GM12878 (cell line): ENCODE measurements at regions not wholly inside any gene's neighbourhood (a gene's known extent, or its start where the extent isn't known, plus 50 kb on each side); places are given as distances from the start of the nearest gene placed in this dataset.

Experiments used
- ATAC-seq: fragments of 200-7000 bp; cut with Tn5 transposase; 3 replicates; pipeline ENCODE4 v1.9.1; 2020; ENCODE audit warnings: mild to moderate bottlenecking, moderate library complexity
- BruUV-seq: library from RNA; stranded (reverse); fragments of 400-500 nt; replicated peaks from 2 replicates; lab custom pipeline; 2021; lab: Mats Ljungman, UMichigan
- CTCF ChIA-PET: fragments of 300-600 bp; sonication (Branson Sonifier 250); formaldehyde crosslinking; extraction: SDS; loops from one replicate; lab custom pipeline; 2021; ENCODE audit warnings: inconsistent platforms; lab: Yijun Ruan, JAX
- POLR2A ChIA-PET: fragments of 350-600 bp; formaldehyde crosslinking; extraction: SDS; loops from one replicate; lab custom pipeline; 2021; ENCODE audit warnings: inconsistent platforms; lab: Charles Lee
- RAD21 ChIA-PET: fragments of 300-600 bp; sonication (Branson Sonifier 250); formaldehyde crosslinking; loops from one replicate; lab custom pipeline; 2023; ENCODE audit warnings: antibody characterized with exemption; ENCODE audit not compliant: unreplicated experiment; lab: Charles Lee
- SMC1A ChIA-PET: fragments of 300-600 bp; sonication (Branson Sonifier 250); formaldehyde crosslinking; loops from one replicate; lab custom pipeline; 2023; ENCODE audit not compliant: unreplicated experiment, uncharacterized antibody; lab: Charles Lee
- DNase-seq: peaks from one replicate; pipeline ENCODE4 v3.0.0-alpha.2; 2011; ENCODE audit warnings: low read depth, low spot score
- FAIRE-seq: peaks from 3 replicates; lab custom pipeline; 2011; peaks lifted over from hg19 to GRCh38; lab: Jason Lieb, UNC
- H2AFZ ChIP-seq: 2 replicates; pipeline ENCODE4 v1.6.0; 2011; ENCODE audit warnings: low read depth, low read length, control low read depth; ENCODE audit not compliant: control insufficient read depth
- H3K27ac ChIP-seq: 2 replicates; pipeline ENCODE4 v1.5.1; 2011; ENCODE audit warnings: control low read depth; ENCODE audit not compliant: control insufficient read depth, insufficient read depth
- H3K27me3 ChIP-seq, 2 experiments: replicated peaks in 1 of 2; 2 replicates each; pipeline versions ENCODE4 v1.6.0 to v1.6.1; 2011; ENCODE audit warnings: low read length in 1 of 2; ENCODE audit not compliant: control insufficient read depth in 2 of 2, insufficient read depth in 2 of 2
- H3K36me3 ChIP-seq, 2 experiments: 2 replicates each; pipeline ENCODE4 v1.5.1; 2011; ENCODE audit warnings: low read length in 1 of 2; ENCODE audit not compliant: control insufficient read depth in 2 of 2, insufficient read depth in 2 of 2
- H3K4me1 ChIP-seq: 2 replicates; pipeline ENCODE4 v1.6.1; 2011; ENCODE audit warnings: mild to moderate bottlenecking, low read length, moderate library complexity, mixed read lengths; ENCODE audit not compliant: control insufficient read depth, insufficient read depth
- H3K4me2 ChIP-seq: 2 replicates; pipeline ENCODE4 v1.6.0; 2011; ENCODE audit warnings: control low read depth; ENCODE audit not compliant: control insufficient read depth, insufficient read depth
- H3K4me3 ChIP-seq: fragments of 200-600 bp; sonication (generic); 2 replicates; pipeline ENCODE4 v1.5.1; 2016
- H3K79me2 ChIP-seq: 2 replicates; pipeline ENCODE4 v1.6.0; 2011; ENCODE audit warnings: low read length; ENCODE audit not compliant: control insufficient read depth, insufficient read depth
- H3K9ac ChIP-seq: 2 replicates; pipeline ENCODE4 v1.8.0; 2011; ENCODE audit warnings: low read length, control low read depth, mixed read lengths; ENCODE audit not compliant: control insufficient read depth, insufficient read depth
- H3K9me3 ChIP-seq: replicated peaks from 3 replicates; pipeline ENCODE4 v1.5.1; 2011; ENCODE audit warnings: mild to moderate bottlenecking, low read length; ENCODE audit not compliant: control insufficient read depth, insufficient read depth
- H4K20me1 ChIP-seq: 2 replicates; pipeline ENCODE4 v1.6.0; 2011; ENCODE audit not compliant: control insufficient read depth, insufficient read depth
- ASH2L ChIP-seq: fragments of 300-600, 200-600 bp; sonication (generic); IDR thresholded peaks from 2 replicates; pipeline ENCODE4 v1.6.1; 2017; ENCODE audit warnings: low read depth, mild to moderate bottlenecking, borderline replicate concordance
- BRCA1 ChIP-seq: IDR thresholded peaks from 2 replicates; pipeline ENCODE4 v1.6.1; 2011; ENCODE audit warnings: low read depth, low read length, improper control_type of control experiment
- RAD51 ChIP-seq: fragments of 450-650 bp; IDR thresholded peaks from 2 replicates; pipeline ENCODE4 v1.6.1; 2016; ENCODE audit warnings: moderate library complexity, mild to moderate bottlenecking, inconsistent platforms
- TCF12 ChIP-seq: IDR thresholded peaks from 2 replicates; pipeline ENCODE4 v1.6.1; 2011; ENCODE audit warnings: low read depth, mild to moderate bottlenecking, low read length
- TCF3 ChIP-seq: IDR thresholded peaks from 2 replicates; pipeline ENCODE4 v1.6.1; 2012; ENCODE audit warnings: low read depth, mild to moderate bottlenecking, low read length, borderline replicate concordance; ENCODE audit not compliant: insufficient read depth
- ZBED1 ChIP-seq: IDR thresholded peaks from 2 replicates; pipeline ENCODE4 v1.6.1; 2016; ENCODE audit warnings: borderline replicate concordance
- WGBS: methylation state at CpG from one replicate; pipeline ENCODE4 v1.1.6; 2016; ENCODE audit warnings: low lambda C conversion rate; ENCODE audit not compliant: insufficient replicate concordance, insufficient coverage; ENCODE audit errors: missing lambda C conversion rate; 5-methylcytosine and 5-hydroxymethylcytosine counted together
- in situ Hi-C: fragments of 300-500 bp; cut with MboI; formaldehyde crosslinking; loops from 9 replicates; pipeline ENCODE4 v1.14.3; 2018; ENCODE audit warnings: mixed read lengths
- intact Hi-C: fragments of 100-400 bp; cut with micrococcal nuclease; formaldehyde crosslinking; loops from one replicate; pipeline ENCODE4 v1.14.2; 2022; ENCODE audit not compliant: unreplicated experiment
- TF ChIP-seq, protein P1 (sequence below): fragments of 450-650 bp; IDR thresholded peaks from 2 replicates; pipeline ENCODE4 v1.6.1; 2017; ENCODE audit warnings: mild to moderate bottlenecking, low read depth, inconsistent platforms; ENCODE audit not compliant: poor library complexity, severe bottlenecking
- TF ChIP-seq, protein P2 (sequence below): fragments of 450-650 bp; IDR thresholded peaks from 2 replicates; pipeline ENCODE4 v1.6.1; 2018; ENCODE audit warnings: borderline replicate concordance, mild to moderate bottlenecking; ENCODE audit not compliant: partially characterized antibody
- TF ChIP-seq, protein P3 (sequence below), 3 experiments: IDR thresholded peaks in 2 of 3; conservative IDR thresholded peaks in 1 of 3; 2 replicates each; pipeline ENCODE4 v1.5.1; 2011; ENCODE audit warnings: low read depth in 3 of 3, low read length in 3 of 3, mild to moderate bottlenecking in 3 of 3, control low read depth in 2 of 3, moderate library complexity in 2 of 3, inconsistent platforms in 1 of 3, mixed read lengths in 1 of 3; ENCODE audit not compliant: control insufficient read depth in 2 of 3, insufficient read depth in 1 of 3; ENCODE audit errors: extremely low read depth in 1 of 3

GRCh38 chr4:13992975-13993520, 365.5 kb upstream of the BOD1L1 start:
- H3K36me3 ChIP-seq: no peaks in the 10 kb centered on the region
- H3K4me2 ChIP-seq: no peak overlapping the region
- no peak overlapping the region for H3K4me3 ChIP-seq
- BruUV-seq: no TSS peak
- in situ Hi-C loops: no loop called here
- H3K9me3 ChIP-seq: no peaks in the 10 kb centered on the region
- no peak overlapping the region for H2AFZ ChIP-seq
- CTCF ChIA-PET: no interaction called here
- POLR2A ChIA-PET: no interaction called here
- no peaks in the 10 kb centered on the region for H3K79me2 ChIP-seq
- 4% methylated on average over 1 of the region's 1 CpG for WGBS
- SMC1A ChIA-PET: no interaction called here
- RAD21 ChIA-PET: no interaction called here
- H3K27ac ChIP-seq: no peak overlapping the region
- H3K9ac ChIP-seq: no peak overlapping the region
- intact Hi-C loops: no loop called here
- DNase-seq (no peak), FAIRE-seq (no peak), ATAC-seq (no peak)
- H3K4me1 ChIP-seq: no peaks in the 10 kb centered on the region
- H4K20me1 ChIP-seq: no peaks in the 10 kb centered on the region
- no peaks in the 10 kb centered on the region for H3K27me3 ChIP-seq
- TF ChIP-seq, protein P1, sequence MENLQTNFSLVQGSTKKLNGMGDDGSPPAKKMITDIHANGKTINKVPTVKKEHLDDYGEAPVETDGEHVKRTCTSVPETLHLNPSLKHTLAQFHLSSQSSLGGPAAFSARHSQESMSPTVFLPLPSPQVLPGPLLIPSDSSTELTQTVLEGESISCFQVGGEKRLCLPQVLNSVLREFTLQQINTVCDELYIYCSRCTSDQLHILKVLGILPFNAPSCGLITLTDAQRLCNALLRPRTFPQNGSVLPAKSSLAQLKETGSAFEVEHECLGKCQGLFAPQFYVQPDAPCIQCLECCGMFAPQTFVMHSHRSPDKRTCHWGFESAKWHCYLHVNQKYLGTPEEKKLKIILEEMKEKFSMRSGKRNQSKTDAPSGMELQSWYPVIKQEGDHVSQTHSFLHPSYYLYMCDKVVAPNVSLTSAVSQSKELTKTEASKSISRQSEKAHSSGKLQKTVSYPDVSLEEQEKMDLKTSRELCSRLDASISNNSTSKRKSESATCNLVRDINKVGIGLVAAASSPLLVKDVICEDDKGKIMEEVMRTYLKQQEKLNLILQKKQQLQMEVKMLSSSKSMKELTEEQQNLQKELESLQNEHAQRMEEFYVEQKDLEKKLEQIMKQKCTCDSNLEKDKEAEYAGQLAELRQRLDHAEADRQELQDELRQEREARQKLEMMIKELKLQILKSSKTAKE: no peak
- TF ChIP-seq TCF12 (no peak), BRCA1 (no peak), TCF3 (no peak), ZBED1 (no peak), ASH2L (no peak), RAD51 (no peak)
- TF ChIP-seq, protein P2, sequence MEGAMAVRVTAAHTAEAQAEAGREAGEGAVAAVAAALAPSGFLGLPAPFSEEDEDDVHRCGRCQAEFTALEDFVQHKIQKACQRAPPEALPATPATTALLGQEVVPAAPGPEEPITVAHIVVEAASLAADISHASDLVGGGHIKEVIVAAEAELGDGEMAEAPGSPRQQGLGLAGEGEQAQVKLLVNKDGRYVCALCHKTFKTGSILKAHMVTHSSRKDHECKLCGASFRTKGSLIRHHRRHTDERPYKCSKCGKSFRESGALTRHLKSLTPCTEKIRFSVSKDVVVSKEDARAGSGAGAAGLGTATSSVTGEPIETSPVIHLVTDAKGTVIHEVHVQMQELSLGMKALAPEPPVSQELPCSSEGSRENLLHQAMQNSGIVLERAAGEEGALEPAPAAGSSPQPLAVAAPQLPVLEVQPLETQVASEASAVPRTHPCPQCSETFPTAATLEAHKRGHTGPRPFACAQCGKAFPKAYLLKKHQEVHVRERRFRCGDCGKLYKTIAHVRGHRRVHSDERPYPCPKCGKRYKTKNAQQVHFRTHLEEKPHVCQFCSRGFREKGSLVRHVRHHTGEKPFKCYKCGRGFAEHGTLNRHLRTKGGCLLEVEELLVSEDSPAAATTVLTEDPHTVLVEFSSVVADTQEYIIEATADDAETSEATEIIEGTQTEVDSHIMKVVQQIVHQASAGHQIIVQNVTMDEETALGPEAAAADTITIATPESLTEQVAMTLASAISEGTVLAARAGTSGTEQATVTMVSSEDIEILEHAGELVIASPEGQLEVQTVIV: no peak
- TF ChIP-seq, protein P3, sequence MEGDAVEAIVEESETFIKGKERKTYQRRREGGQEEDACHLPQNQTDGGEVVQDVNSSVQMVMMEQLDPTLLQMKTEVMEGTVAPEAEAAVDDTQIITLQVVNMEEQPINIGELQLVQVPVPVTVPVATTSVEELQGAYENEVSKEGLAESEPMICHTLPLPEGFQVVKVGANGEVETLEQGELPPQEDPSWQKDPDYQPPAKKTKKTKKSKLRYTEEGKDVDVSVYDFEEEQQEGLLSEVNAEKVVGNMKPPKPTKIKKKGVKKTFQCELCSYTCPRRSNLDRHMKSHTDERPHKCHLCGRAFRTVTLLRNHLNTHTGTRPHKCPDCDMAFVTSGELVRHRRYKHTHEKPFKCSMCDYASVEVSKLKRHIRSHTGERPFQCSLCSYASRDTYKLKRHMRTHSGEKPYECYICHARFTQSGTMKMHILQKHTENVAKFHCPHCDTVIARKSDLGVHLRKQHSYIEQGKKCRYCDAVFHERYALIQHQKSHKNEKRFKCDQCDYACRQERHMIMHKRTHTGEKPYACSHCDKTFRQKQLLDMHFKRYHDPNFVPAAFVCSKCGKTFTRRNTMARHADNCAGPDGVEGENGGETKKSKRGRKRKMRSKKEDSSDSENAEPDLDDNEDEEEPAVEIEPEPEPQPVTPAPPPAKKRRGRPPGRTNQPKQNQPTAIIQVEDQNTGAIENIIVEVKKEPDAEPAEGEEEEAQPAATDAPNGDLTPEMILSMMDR (IDR thresholded peaks at IDR 0.05 in 2 of 3, conservative IDR thresholded peaks at IDR 0.05 in 1 of 3; ENCODE audit: control insufficient read depth in 2 of 3, extremely low read depth in 1 of 3, insufficient read depth in 1 of 3, low read depth in 3 of 3, low read length in 3 of 3): no peak
